HepG2 (cell line): ENCODE measurements at regions not wholly inside any gene's neighbourhood (a gene's known extent, or its start where the extent isn't known, plus 50 kb on each side); places are given as distances from the start of the nearest gene placed in this dataset.
A peak's percentile ranks its signal among the peaks of the same experiment; 100 is the strongest.

Experiments
- ATAC-seq: fragments of 200-7000 bp; cut with Tn5 transposase; 3 replicates; pipeline ENCODE4 v1.9.1; 2020; ENCODE audit warnings: mild to moderate bottlenecking, moderate library complexity
- BruUV-seq: library from RNA; stranded (reverse); fragments of 400-500 nt; replicated peaks from 2 replicates; lab custom pipeline; 2021; lab: Mats Ljungman, UMichigan
- CTCF ChIA-PET: fragments of 300-600 bp; formaldehyde crosslinking; extraction: SDS; loops from one replicate; lab custom pipeline; 2021; ENCODE audit warnings: low total read pairs, inconsistent platforms, low intra/inter-chr PET ratio; lab: Yijun Ruan, JAX
- POLR2A ChIA-PET: fragments of 350-600 bp; sonication (Branson Sonifier 250); formaldehyde crosslinking; loops from one replicate; lab custom pipeline; 2020; ENCODE audit warnings: antibody characterized with exemption, inconsistent platforms; lab: Yijun Ruan, JAX
- DNase-seq: peaks from one replicate; pipeline ENCODE4 v3.0.0-alpha.2; 2015; ENCODE audit warnings: low spot score
- FAIRE-seq: peaks from 3 replicates; lab custom pipeline; 2011; peaks lifted over from hg19 to GRCh38; lab: Jason Lieb, UNC
- H2AFZ ChIP-seq: one replicate; pipeline ENCODE4 v1.6.1; 2011; ENCODE audit warnings: low read length, inconsistent platforms
- H3K27ac ChIP-seq: fragments of 300-600 bp; 3 replicates; pipeline ENCODE4 v1.8.0; 2011; ENCODE audit warnings: mixed run types, mild to moderate bottlenecking, mixed read lengths, low read length, inconsistent platforms; ENCODE audit not compliant: insufficient read depth; ENCODE audit errors: extremely low read length
- H3K27me3 ChIP-seq, 2 experiments: fragments of 200-600 bp in 1 of 2; 2 replicates in 1 of 2; 3 replicates in 1 of 2; pipeline versions ENCODE4 v1.6.0 to v1.8.0; 2011; ENCODE audit warnings: low read length in 2 of 2, mild to moderate bottlenecking in 2 of 2, moderate library complexity in 2 of 2, inconsistent platforms in 1 of 2; ENCODE audit not compliant: insufficient read depth in 2 of 2, control insufficient read depth in 1 of 2
- H3K36me3 ChIP-seq, 2 experiments: fragments of 200-600 bp in 1 of 2; replicated peaks in 1 of 2; 2 replicates in 1 of 2; 3 replicates in 1 of 2; pipeline versions ENCODE4 v1.5.1 to v1.8.0; 2011; ENCODE audit warnings: low read length in 2 of 2, inconsistent platforms in 1 of 2; ENCODE audit not compliant: insufficient read depth in 2 of 2, control insufficient read depth in 1 of 2
- H3K4me1 ChIP-seq: 2 replicates; pipeline ENCODE4 v1.5.1; 2012; ENCODE audit warnings: low read length, inconsistent platforms; ENCODE audit not compliant: insufficient read depth
- H3K4me2 ChIP-seq: 2 replicates; pipeline ENCODE4 v1.6.0; 2011; ENCODE audit warnings: low read depth, low read length, inconsistent platforms
- H3K4me3 ChIP-seq, 3 experiments: fragments of 200-600 bp in 1 of 3; sonication (generic), shearing (Covaris generic) in 1 of 3; replicated peaks in 1 of 3; 2 replicates each; pipeline ENCODE4 v1.5.1; 2011 to 2016; ENCODE audit warnings: low read length in 3 of 3, inconsistent platforms in 2 of 3, low read depth in 2 of 3, mild to moderate bottlenecking in 2 of 3, control low read depth in 1 of 3, mixed read lengths in 1 of 3; ENCODE audit not compliant: insufficient read depth in 1 of 3
- H3K79me2 ChIP-seq: one replicate; pipeline ENCODE4 v1.6.1; 2011; ENCODE audit warnings: low read length, inconsistent platforms; ENCODE audit not compliant: insufficient read depth
- H3K9ac ChIP-seq: 2 replicates; pipeline ENCODE4 v1.6.0; 2011; ENCODE audit warnings: mild to moderate bottlenecking, low read depth, low read length, inconsistent platforms; ENCODE audit not compliant: insufficient read depth
- H3K9me3 ChIP-seq: 2 replicates; pipeline ENCODE4 v1.5.1; 2012; ENCODE audit warnings: mild to moderate bottlenecking, low read length
- H4K20me1 ChIP-seq: 2 replicates; pipeline ENCODE4 v1.6.0; 2011; ENCODE audit warnings: inconsistent platforms, mild to moderate bottlenecking, low read length, moderate library complexity; ENCODE audit not compliant: insufficient read depth
- ATF5 ChIP-seq: sonication (generic); formaldehyde crosslinking; IDR thresholded peaks from 2 replicates; pipeline ENCODE4 v1.4.0; 2020; ENCODE audit warnings: mild to moderate bottlenecking, low read depth, missing genetic modification reagents
- MED1 ChIP-seq: sonication (generic); formaldehyde crosslinking; IDR thresholded peaks from 2 replicates; pipeline ENCODE4 v1.4.0; 2020; ENCODE audit warnings: missing genetic modification reagents
- MEIS2 ChIP-seq: sonication (generic); formaldehyde crosslinking; IDR thresholded peaks from 2 replicates; pipeline ENCODE4 v1.9.0; 2021; ENCODE audit warnings: mild to moderate bottlenecking, missing genetic modification reagents
- NR2F1 ChIP-seq, 2 experiments: fragments of 450-650 bp in 1 of 2; formaldehyde crosslinking in 1 of 2; IDR thresholded peaks; 2 replicates each; pipeline versions ENCODE4 v1.5.0 to v1.6.1; 2016 to 2020; ENCODE audit warnings: mild to moderate bottlenecking in 1 of 2, missing compliant biosample characterization in 1 of 2, missing genetic modification reagents in 1 of 2, moderate library complexity in 1 of 2
- SMYD3 ChIP-seq: sonication (generic); formaldehyde crosslinking; IDR thresholded peaks from 2 replicates; pipeline ENCODE4 v1.8.1; 2023; ENCODE audit warnings: mild to moderate bottlenecking, missing genetic modification reagents
- SNAPC2 ChIP-seq: sonication (generic); formaldehyde crosslinking; IDR thresholded peaks from 2 replicates; pipeline ENCODE4 v1.8.1; 2022; ENCODE audit warnings: mild to moderate bottlenecking, missing genetic modification reagents
- TAF1 ChIP-seq: sonication (generic); formaldehyde crosslinking; IDR thresholded peaks from 2 replicates; pipeline ENCODE4 v1.4.0; 2020; ENCODE audit warnings: missing genetic modification reagents
- ZBTB42 ChIP-seq: sonication (generic); formaldehyde crosslinking; IDR thresholded peaks from 2 replicates; pipeline ENCODE4 v1.5.0; 2020; ENCODE audit warnings: mild to moderate bottlenecking, missing genetic modification reagents
- ZFP90 ChIP-seq: sonication (generic); formaldehyde crosslinking; IDR thresholded peaks from 2 replicates; pipeline ENCODE4 v1.8.0; 2022; ENCODE audit warnings: missing genetic modification reagents, mild to moderate bottlenecking, inconsistent platforms, borderline replicate concordance
- ZNF431 ChIP-seq: sonication (generic); formaldehyde crosslinking; IDR thresholded peaks from 2 replicates; pipeline ENCODE4 v1.9.0; 2022; ENCODE audit warnings: missing genetic modification reagents, low read depth, mild to moderate bottlenecking, borderline replicate concordance
- ZNF501 ChIP-seq: sonication (generic); formaldehyde crosslinking; IDR thresholded peaks from 2 replicates; pipeline ENCODE4 v1.5.1; 2020; ENCODE audit warnings: mild to moderate bottlenecking, moderate library complexity, missing genetic modification reagents
- ZNF569 ChIP-seq: sonication (generic); formaldehyde crosslinking; IDR thresholded peaks from 2 replicates; pipeline ENCODE4 v1.5.0; 2020; ENCODE audit warnings: mild to moderate bottlenecking, missing genetic modification reagents, moderate library complexity, borderline replicate concordance
- ZNF724P ChIP-seq: sonication (generic); formaldehyde crosslinking; IDR thresholded peaks from 2 replicates; pipeline ENCODE4 v1.8.0; 2022; ENCODE audit warnings: missing genetic modification reagents, borderline replicate concordance
- WGBS: methylation state at CpG from one replicate; pipeline ENCODE4 v1.1.6; 2017; ENCODE audit warnings: low lambda C conversion rate; 5-methylcytosine and 5-hydroxymethylcytosine counted together
- in situ Hi-C: cut with HindIII; loops from 2 replicates; pipeline ENCODE4 v1.10.0; 2017; ENCODE audit warnings: low pct_unique_long_range_greater_than_20kb; ENCODE audit not compliant: extremely low pct_ligation_motif_present
- intact Hi-C: fragments of 100-400 bp; cut with micrococcal nuclease; formaldehyde crosslinking; loops from one replicate; pipeline ENCODE4 v1.10.0; 2022; ENCODE audit not compliant: unreplicated experiment
- TF ChIP-seq, protein P1 (sequence below): sonication (generic); formaldehyde crosslinking; IDR thresholded peaks from 2 replicates; pipeline ENCODE4 v1.4.0; 2020; ENCODE audit warnings: mild to moderate bottlenecking, low read depth, missing genetic modification reagents

- in situ Hi-C loops (loop anchor here (5.0 kb wide), 1 partner anchor 51 kb away; no protein-coding TSS in a partner anchor), intact Hi-C loops (loop anchor here (10.0 kb wide), 1 partner anchor 212 kb away; no protein-coding TSS in a partner anchor)
- BruUV-seq, result TSS peak; percentile 82
- peak overlapping the region; percentile 87 for H3K9ac ChIP-seq
- DNase-seq, result no peak
- CTCF ChIA-PET, result interaction anchor here (1.2 to 2.1 kb wide), 3 partner anchors 35 to 59 kb away, joined by 3 to 15 read pairs (median 4); no protein-coding TSS in a partner anchor
- H3K9me3 ChIP-seq, result no peaks in the 10 kb centered on the region
- H3K79me2 ChIP-seq, result peaks cover 21% of the 10 kb centered on the region
- H2AFZ ChIP-seq, result no peak overlapping the region
- peak overlapping the region; percentile 60 to 80 (median 61) for H3K4me3 ChIP-seq
- no peaks in the 10 kb centered on the region; a peak in 1 of 5 replicates for H3K27me3 ChIP-seq
- FAIRE-seq, result peak; percentile 34
- no peaks in the 10 kb centered on the region for H4K20me1 ChIP-seq
- no peak for ATAC-seq
- peak overlapping the region; percentile 99 for H3K4me2 ChIP-seq
- peak overlapping the region; percentile 84 for H3K27ac ChIP-seq
- H3K4me1 ChIP-seq, result peaks cover 100% of the 10 kb centered on the region
- POLR2A ChIA-PET, result interaction anchor here (0.9 to 8.4 kb wide), 21 partner anchors 10 to 501 kb away, joined by 3 to 354 read pairs (median 5); partner anchors contain the start of gene ID2
- H3K36me3 ChIP-seq, result no peaks in the 10 kb centered on the region
- 25% methylated on average over 8 of the region's 8 CpGs for WGBS
- TF ChIP-seq TAF1 (CRISPR knock-in tag) (0 out of 2 replicates have a peak, but pooled peaks have one; percentile 7), ZNF724P (CRISPR knock-in tag) (0 out of 2 replicates have a peak, but pooled peaks have one; percentile 13), ATF5 (CRISPR knock-in tag) (0 out of 2 replicates have a peak, but pooled peaks have one; percentile 11), ZNF569 (CRISPR knock-in tag) (0 out of 2 replicates have a peak, but pooled peaks have one; percentile 6), SNAPC2 (CRISPR knock-in tag) (0 out of 2 replicates have a peak, but pooled peaks have one; percentile 13), MED1 (CRISPR knock-in tag) (peak; percentile 36; the same call in 1 of the 2 replicates), ZFP90 (CRISPR knock-in tag) (peak; percentile 81; the same call in 1 of the 2 replicates), ZBTB42 (CRISPR knock-in tag) (no peak), ZNF501 (CRISPR knock-in tag) (peak; percentile 0; the same call in 1 of the 2 replicates), ZNF431 (CRISPR knock-in tag) (peak; percentile 46; the same call in 1 of the 2 replicates), NR2F1 (CRISPR knock-in tag; IDR thresholded peaks at IDR 0.05) (no peak), MEIS2 (CRISPR knock-in tag) (peak; percentile 25; the same call in 1 of the 2 replicates), SMYD3 (0 out of 2 replicates have a peak, but pooled peaks have one; percentile 31)
- TF ChIP-seq, protein P1, sequence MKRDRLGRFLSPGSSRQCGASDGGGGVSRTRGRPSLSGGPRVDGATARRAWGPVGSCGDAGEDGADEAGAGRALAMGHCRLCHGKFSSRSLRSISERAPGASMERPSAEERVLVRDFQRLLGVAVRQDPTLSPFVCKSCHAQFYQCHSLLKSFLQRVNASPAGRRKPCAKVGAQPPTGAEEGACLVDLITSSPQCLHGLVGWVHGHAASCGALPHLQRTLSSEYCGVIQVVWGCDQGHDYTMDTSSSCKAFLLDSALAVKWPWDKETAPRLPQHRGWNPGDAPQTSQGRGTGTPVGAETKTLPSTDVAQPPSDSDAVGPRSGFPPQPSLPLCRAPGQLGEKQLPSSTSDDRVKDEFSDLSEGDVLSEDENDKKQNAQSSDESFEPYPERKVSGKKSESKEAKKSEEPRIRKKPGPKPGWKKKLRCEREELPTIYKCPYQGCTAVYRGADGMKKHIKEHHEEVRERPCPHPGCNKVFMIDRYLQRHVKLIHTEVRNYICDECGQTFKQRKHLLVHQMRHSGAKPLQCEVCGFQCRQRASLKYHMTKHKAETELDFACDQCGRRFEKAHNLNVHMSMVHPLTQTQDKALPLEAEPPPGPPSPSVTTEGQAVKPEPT (CRISPR knock-in tag), result no peak
These were observed 55.3 kb upstream of the ID2 start for GRCh38 chr2:8626572-8626971.
